PC-3 (cell line): ENCODE measurements at regions not wholly inside any gene's neighbourhood (a gene's known extent, or its start where the extent isn't known, plus 50 kb on each side); places are given as distances from the start of the nearest gene placed in this dataset.

ENCODE experiments used
- EZH2 ChIP-seq: fragments of 300-600 bp; sonication (generic); IDR thresholded peaks from one replicate; pipeline ENCODE4 v1.6.1; 2017; ENCODE audit warnings: antibody characterized with exemption, mild to moderate bottlenecking, low read length; ENCODE audit not compliant: unreplicated experiment
- EZH2phosphoT487 ChIP-seq: fragments of 300-600 bp; sonication (generic); IDR thresholded peaks from 2 replicates; pipeline ENCODE4 v1.6.1; 2018; ENCODE audit warnings: mild to moderate bottlenecking, antibody characterized with exemption, low read length, borderline replicate concordance
- TF ChIP-seq, protein P1 (sequence below): fragments of 300-600 bp; sonication (generic); conservative IDR thresholded peaks from 2 replicates; pipeline ENCODE4 v1.5.1; 2017; ENCODE audit warnings: antibody characterized with exemption, low read depth, mild to moderate bottlenecking, low read length

DNA sequence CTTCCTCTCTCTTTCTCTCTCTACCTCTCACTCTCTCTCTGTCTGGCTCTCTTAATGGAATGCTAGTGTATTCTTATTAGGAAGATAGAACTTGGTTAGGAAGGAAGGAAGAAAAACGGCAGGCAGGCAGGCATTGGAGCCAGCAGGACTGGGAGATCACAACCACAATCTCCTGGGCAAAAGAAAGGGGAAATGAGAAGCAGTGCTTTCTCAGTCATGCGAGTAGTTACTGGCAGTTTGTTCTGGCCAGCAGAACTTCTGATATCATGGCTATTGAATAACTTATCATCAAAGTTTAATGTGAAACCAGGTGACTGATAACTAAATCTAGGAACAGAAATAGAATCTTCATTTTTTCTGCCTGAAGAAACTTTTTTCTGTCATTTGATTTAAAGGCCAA is 60.9 kb upstream of the PAGE1 start:
- TF ChIP-seq, protein P1, sequence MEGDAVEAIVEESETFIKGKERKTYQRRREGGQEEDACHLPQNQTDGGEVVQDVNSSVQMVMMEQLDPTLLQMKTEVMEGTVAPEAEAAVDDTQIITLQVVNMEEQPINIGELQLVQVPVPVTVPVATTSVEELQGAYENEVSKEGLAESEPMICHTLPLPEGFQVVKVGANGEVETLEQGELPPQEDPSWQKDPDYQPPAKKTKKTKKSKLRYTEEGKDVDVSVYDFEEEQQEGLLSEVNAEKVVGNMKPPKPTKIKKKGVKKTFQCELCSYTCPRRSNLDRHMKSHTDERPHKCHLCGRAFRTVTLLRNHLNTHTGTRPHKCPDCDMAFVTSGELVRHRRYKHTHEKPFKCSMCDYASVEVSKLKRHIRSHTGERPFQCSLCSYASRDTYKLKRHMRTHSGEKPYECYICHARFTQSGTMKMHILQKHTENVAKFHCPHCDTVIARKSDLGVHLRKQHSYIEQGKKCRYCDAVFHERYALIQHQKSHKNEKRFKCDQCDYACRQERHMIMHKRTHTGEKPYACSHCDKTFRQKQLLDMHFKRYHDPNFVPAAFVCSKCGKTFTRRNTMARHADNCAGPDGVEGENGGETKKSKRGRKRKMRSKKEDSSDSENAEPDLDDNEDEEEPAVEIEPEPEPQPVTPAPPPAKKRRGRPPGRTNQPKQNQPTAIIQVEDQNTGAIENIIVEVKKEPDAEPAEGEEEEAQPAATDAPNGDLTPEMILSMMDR = no peak
- TF ChIP-seq EZH2 (no peak), EZH2phosphoT487 (no peak)
